ENCODE measurements at regions not wholly inside any gene's neighbourhood (a gene's known extent, or its start where the extent isn't known, plus 50 kb on each side); places are given as distances from the start of the nearest gene placed in this dataset.

- in situ Hi-C loops (cut with MboI; ENCODE audit: low sequenced_read_pairs in 4 of 4) (no loop called here), intact Hi-C loops (cut with DNase I; ENCODE audit: low total_unique reads) (no loop called here)
- H3K27me3 ChIP-seq, result peaks cover 34 to 38% (median 38%) of the 10 kb centered on the region in 3 donors
These were observed 62.9 kb upstream of the ADRA2C start for GRCh38 chr4:3703343-3703676.

GRCh38 chr4:3702561-3703221 is 63.5 kb upstream of the ADRA2C start:
- intact Hi-C loops (cut with DNase I; ENCODE audit: low total_unique reads), result no loop called here
- Histone ChIP-seq H3K4me3 (no peak overlapping the region), H3K27ac (no peak overlapping the region), H3K27me3 (peaks cover 35 to 38% (median 36%) of the 10 kb centered on the region in 3 donors), H3K36me3 (no peaks in the 10 kb centered on the region), H3K9me3 (no peaks in the 10 kb centered on the region), H3K4me1 (no peaks in the 10 kb centered on the region)
- DNase-seq (no peak), ATAC-seq (no peak)
- in situ Hi-C loops (cut with MboI; ENCODE audit: low sequenced_read_pairs in 4 of 4), result no loop called here
- TF ChIP-seq CTCF (IDR thresholded peaks at IDR 0.05 in 4 of 5, conservative IDR thresholded peaks at IDR 0.05 in 1 of 5) (no peak), POLR2A (IDR thresholded peaks at IDR 0.05) (no peak)

More at GRCh38 chr4:3703343-3703676, 62.9 kb upstream of the ADRA2C start:
- Histone ChIP-seq H3K4me1 (no peaks in the 10 kb centered on the region), H3K4me3 (no peak overlapping the region), H3K9me3 (no peaks in the 10 kb centered on the region), H3K36me3 (no peaks in the 10 kb centered on the region), H3K27ac (no peak overlapping the region)
- ATAC-seq, result no peak
- DNase-seq, result no peak
- TF ChIP-seq POLR2A (IDR thresholded peaks at IDR 0.05) (no peak), CTCF (IDR thresholded peaks at IDR 0.05 in 4 of 5, conservative IDR thresholded peaks at IDR 0.05 in 1 of 5) (no peak)

GRCh38 chr4:3701736-3702560 is 64.2 kb upstream of the ADRA2C start:
- TF ChIP-seq POLR2A (IDR thresholded peaks at IDR 0.05), result no peak
- no peak for TF ChIP-seq CTCF (IDR thresholded peaks at IDR 0.05 in 4 of 5, conservative IDR thresholded peaks at IDR 0.05 in 1 of 5)
- H3K4me3 ChIP-seq, result no peak overlapping the region
- H3K36me3 ChIP-seq, result no peaks in the 10 kb centered on the region
- no peak overlapping the region for H3K27ac ChIP-seq
- no peaks in the 10 kb centered on the region for H3K4me1 ChIP-seq
- in situ Hi-C loops (cut with MboI; ENCODE audit: low sequenced_read_pairs in 4 of 4) (no loop called here), intact Hi-C loops (cut with DNase I; ENCODE audit: low total_unique reads) (no loop called here)
- no peaks in the 10 kb centered on the region for H3K9me3 ChIP-seq
- no peak for ATAC-seq
- peaks cover 29 to 38% (median 34%) of the 10 kb centered on the region in 3 donors for H3K27me3 ChIP-seq
- no peak for DNase-seq

GRCh38 chr4:3701271-3701734 is 64.9 kb upstream of the ADRA2C start:
- intact Hi-C loops (cut with DNase I; ENCODE audit: low total_unique reads), result no loop called here
- H3K27ac ChIP-seq, result no peak overlapping the region
- DNase-seq, result no peak

More at GRCh38 chr4:3701271-3701734, 64.9 kb upstream of the ADRA2C start:
- Histone ChIP-seq H3K9me3 (no peaks in the 10 kb centered on the region), H3K36me3 (no peaks in the 10 kb centered on the region), H3K4me3 (no peak overlapping the region), H3K27me3 (peaks cover 29 to 38% (median 32%) of the 10 kb centered on the region in 3 donors), H3K4me1 (no peaks in the 10 kb centered on the region)
- no peak for ATAC-seq
- in situ Hi-C loops (cut with MboI; ENCODE audit: low sequenced_read_pairs in 4 of 4), result no loop called here
- TF ChIP-seq CTCF (IDR thresholded peaks at IDR 0.05 in 4 of 5, conservative IDR thresholded peaks at IDR 0.05 in 1 of 5), result no peak
- no peak for TF ChIP-seq POLR2A (IDR thresholded peaks at IDR 0.05)

Data from gastrocnemius medialis (tissue), 4 donors.